ENCODE measurements at regions not wholly inside any gene's neighbourhood (a gene's known extent, or its start where the extent isn't known, plus 50 kb on each side); places are given as distances from the start of the nearest gene placed in this dataset.

DNA sequence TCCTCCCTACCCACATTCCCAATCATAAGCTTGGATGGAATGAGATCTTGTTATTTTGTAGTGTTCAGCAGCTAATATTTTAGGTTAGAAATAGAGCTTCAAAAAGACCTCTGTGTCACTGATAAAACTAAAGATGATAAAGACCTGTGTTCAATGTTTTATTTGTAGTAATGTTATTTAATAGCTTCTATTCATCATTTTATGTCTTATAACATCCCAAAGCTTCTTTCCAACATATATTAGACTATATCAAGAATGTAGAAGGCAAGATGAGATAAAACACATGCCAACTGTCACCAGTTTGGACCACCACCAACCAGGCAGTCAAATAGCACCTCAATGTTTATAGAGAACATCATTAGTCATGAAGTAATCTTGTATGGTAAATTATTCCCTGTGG lies 409.5 kb upstream of the ITGA1 start:
- ATAC-seq (no peak), DNase-seq (no peak)
- intact Hi-C loops (cut with micrococcal nuclease): no loop called here

- intact Hi-C loops (cut with micrococcal nuclease): no loop called here
- no peak for ATAC-seq
- no peak for DNase-seq
Measured at GRCh38 chr5:52388349-52388748, 399.4 kb upstream of the ITGA1 start.

GRCh38 chr5:52392321-52392720 lies 395.4 kb upstream of the ITGA1 start:
- ATAC-seq (no peak), DNase-seq (no peak)
- intact Hi-C loops (cut with micrococcal nuclease): no loop called here

- no peak for DNase-seq
- ATAC-seq: no peak
- intact Hi-C loops (cut with micrococcal nuclease): no loop called here
Measured at GRCh38 chr5:52409835-52410234, 377.9 kb upstream of the ITGA1 start.

GRCh38 chr5:52419357-52419756 lies 368.4 kb upstream of the ITGA1 start:
- no peak for DNase-seq
- intact Hi-C loops (cut with micrococcal nuclease): no loop called here
- ATAC-seq: no peak

- ATAC-seq: no peak
- no peak for DNase-seq
- intact Hi-C loops (cut with micrococcal nuclease): no loop called here
Measured at GRCh38 chr5:52427615-52428014, 360.1 kb upstream of the ITGA1 start.

GRCh38 chr5:52428977-52429489 lies 358.7 kb upstream of the ITGA1 start:
- DNase-seq (no peak), ATAC-seq (no peak)
- intact Hi-C loops (cut with micrococcal nuclease): no loop called here

DNA sequence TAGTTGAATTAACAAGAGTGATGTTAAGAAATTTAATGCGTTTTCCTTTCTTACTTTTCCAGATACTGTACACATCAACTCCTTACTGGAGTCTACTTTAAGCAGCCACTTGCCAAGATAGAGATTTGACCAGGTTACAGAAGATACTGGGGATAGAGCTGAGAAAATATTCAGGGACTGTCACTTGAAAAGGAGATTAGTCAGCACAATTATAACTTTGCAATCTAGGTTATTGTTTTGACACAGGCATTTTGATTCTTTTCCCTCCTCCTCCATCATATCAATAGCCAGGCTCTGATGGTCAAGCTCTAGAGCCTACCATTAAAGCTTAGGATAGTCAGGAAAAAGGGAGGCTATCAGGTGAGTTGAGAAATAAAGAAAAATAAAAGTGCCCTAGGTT lies 345.9 kb upstream of the ITGA1 start:
- ATAC-seq (no peak), DNase-seq (no peak)
- intact Hi-C loops (cut with micrococcal nuclease): no loop called here

- DNase-seq (no peak), ATAC-seq (no peak)
- intact Hi-C loops (cut with micrococcal nuclease): no loop called here
Measured at GRCh38 chr5:52443187-52443586, 344.5 kb upstream of the ITGA1 start.

DNA sequence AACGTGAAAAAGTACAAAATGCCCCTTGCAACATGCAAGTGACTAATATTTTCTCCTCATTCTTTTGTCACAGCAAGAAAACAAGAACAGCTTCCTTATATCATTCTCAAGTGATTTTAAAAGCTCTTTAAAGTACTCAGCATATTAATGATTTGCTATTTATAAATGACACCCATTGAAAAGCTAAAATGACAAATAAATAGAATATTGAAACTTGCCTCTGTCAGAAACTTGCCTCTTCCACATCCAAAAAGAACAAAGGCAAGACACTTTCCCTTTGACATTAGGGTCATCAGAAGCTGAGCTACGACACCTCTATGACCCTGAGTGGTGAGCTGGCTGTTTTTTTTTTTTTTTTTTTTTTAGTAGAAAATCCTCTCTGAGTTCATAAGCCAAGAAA lies 339.6 kb upstream of the ITGA1 start:
- no peak for ATAC-seq
- DNase-seq: no peak
- intact Hi-C loops (cut with micrococcal nuclease): no loop called here

DNA sequence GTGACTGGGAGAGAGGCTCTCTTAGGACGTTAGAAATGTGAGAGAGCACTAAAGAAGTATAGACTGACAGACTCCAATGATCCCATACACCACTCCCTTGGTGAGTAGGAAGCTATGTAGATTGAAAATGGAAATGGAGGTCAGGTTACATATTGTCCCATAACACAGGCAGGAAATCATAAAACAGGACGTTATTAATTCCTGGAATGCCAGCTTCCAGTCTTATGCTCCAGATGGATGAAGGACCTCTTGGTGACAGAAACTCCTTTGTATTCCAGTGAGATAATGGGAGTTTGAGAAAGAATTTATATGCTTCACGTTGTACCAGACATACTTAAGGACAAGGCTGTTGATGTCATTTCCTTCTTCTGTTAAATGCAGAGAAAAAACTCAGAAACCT lies 338.2 kb upstream of the ITGA1 start:
- intact Hi-C loops (cut with micrococcal nuclease): no loop called here
- no peak for DNase-seq
- ATAC-seq: no peak

- DNase-seq (no peak), ATAC-seq (no peak)
- intact Hi-C loops (cut with micrococcal nuclease): no loop called here
Measured at GRCh38 chr5:52452098-52452497, 335.6 kb upstream of the ITGA1 start.

GRCh38 chr5:52453176-52453575 lies 334.5 kb upstream of the ITGA1 start:
- ATAC-seq (no peak), DNase-seq (no peak)
- intact Hi-C loops (cut with micrococcal nuclease): no loop called here

- DNase-seq: no peak
- intact Hi-C loops (cut with micrococcal nuclease): no loop called here
- no peak for ATAC-seq
Measured at GRCh38 chr5:52455920-52456319, 331.8 kb upstream of the ITGA1 start.

DNA sequence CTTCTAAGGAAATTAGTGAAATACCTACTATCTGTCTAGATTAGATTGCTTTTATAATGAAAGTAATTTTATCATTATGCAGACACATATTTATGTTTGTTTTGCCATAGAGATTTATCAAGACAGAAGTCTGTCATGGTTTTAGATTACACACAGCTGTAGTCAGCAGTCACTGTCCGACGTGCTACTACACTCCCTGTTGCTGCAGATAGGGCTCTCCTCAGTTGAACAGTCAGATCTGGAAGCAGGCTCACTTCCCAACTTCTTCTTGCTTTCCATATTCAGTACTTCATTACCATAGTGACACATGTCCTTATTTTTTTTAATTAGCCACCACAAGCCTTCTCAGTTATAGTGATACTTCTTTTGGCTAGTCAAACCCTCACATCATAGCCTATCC lies 329.9 kb upstream of the ITGA1 start:
- ATAC-seq (no peak), DNase-seq (no peak)
- intact Hi-C loops (cut with micrococcal nuclease): no loop called here

DNA sequence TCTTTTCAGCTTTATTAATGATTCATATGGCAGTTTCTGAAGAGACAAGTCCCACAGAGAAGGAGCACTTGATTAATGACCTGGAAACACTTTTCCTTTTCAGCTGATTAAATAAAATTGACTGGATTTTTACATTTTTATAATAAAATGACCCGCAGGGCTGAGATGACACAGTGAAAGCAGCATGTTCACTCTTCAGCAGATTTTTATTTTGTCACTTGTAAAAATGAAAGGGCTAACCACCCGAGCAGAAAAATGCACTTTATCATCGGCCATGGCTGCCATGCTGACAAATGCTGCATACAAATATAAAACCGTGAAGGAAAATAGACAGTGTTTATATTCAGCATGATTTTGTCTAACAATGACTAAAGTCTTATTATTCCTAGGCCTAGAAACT lies 321.6 kb upstream of the ITGA1 start:
- intact Hi-C loops (cut with micrococcal nuclease): no loop called here
- DNase-seq (no peak), ATAC-seq (no peak)

DNA sequence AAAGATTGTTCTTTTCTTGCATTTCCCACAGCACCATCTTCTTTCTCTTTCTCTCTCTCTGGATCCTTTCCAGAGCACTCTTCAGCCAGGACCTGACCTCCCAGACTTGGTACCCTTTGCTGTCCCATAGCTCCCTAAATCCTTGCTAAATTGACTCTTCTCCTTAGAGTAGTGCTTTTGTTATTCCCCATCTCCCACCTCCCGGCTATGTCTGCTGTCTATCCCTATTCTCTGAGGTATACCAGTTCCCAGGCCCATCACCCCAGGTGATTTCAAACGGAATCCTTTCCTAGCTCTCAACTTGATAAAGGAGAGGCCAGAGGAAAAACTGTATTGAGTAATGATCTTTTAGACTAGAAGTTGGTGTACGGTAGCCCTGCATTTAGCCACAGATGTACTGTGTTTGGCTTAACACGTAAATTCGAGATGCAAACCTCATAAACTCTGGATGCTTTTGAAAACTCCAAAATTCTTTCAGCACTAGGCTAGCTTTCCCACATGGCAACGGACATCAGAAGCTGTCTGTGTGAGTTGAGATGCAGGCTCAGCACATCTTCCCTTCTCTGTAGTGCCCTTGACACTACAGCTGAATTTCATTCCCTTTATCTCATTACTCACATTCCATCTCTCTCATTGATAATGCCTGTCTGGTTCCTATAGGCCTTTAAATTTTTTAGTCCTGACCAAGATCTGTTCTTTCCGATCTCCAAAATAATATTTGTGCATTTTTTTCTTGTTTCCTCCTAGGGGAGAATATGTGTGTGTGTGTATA lies 320.8 kb upstream of the ITGA1 start:
- no peak for ATAC-seq
- DNase-seq: no peak
- intact Hi-C loops (cut with micrococcal nuclease): no loop called here

- ATAC-seq (no peak), DNase-seq (no peak)
- intact Hi-C loops (cut with micrococcal nuclease): no loop called here
Measured at GRCh38 chr5:52468976-52469375, 318.7 kb upstream of the ITGA1 start.

- DNase-seq: no peak
- ATAC-seq: no peak
- intact Hi-C loops (cut with micrococcal nuclease): no loop called here
Measured at GRCh38 chr5:52469420-52469819, 318.3 kb upstream of the ITGA1 start.

DNA sequence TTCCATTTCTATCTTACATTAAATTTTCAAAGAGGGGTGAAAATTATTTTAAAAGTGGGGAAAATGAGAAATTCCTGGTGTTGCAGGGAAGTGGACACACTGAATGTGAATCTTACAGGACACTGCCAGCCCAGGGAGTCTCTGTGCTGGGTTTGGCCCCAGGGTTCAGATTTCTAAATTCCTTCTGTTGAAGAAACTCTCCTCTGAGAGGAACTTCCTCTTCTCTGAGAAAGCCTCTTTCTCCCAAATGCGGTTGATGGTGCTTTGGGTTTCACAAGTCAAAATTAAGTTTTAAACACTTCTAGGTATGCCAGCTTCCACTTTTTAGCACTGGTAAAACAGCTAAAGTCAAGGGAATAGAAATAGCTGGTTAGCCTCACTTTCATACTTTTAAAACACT lies 317.9 kb upstream of the ITGA1 start:
- DNase-seq (no peak), ATAC-seq (no peak)
- intact Hi-C loops (cut with micrococcal nuclease): no loop called here

GRCh38 chr5:52476346-52476745 lies 311.4 kb upstream of the ITGA1 start:
- ATAC-seq (no peak), DNase-seq (no peak)
- intact Hi-C loops (cut with micrococcal nuclease): no loop called here

DNA sequence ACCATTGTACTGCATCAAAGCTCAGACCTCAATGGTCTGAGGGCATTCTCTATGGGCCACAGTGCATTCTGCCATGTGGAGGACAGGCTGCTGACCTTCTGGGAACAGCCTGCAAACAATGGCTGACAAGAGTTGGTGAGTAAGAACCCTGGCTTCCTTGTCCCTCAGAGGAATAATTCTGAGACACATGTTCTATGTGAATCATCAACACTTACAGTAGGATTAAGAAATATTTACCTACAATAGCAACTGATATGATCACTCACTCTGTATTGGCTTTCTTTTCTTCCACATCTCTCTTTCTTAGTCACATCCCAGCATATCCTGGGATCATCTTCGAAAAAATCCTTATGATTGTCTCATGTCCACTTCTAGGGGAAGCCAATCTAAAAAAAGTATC lies 306.5 kb upstream of the ITGA1 start:
- intact Hi-C loops (cut with micrococcal nuclease): no loop called here
- DNase-seq: no peak

More for the DNA sequence above, 306.5 kb upstream of the ITGA1 start:
- no peak for ATAC-seq

Data from left ventricle myocardium superior (tissue), 1 donor.